Stimulated activated CD8-positive, alpha-beta memory T cell treated with anti-CD3 and anti-CD28 coated beads, Interleukin-4, amount 100 ng/mL, for 48 hours (primary cell): ENCODE measurements at regions not wholly inside any gene's neighbourhood (a gene's known extent, or its start where the extent isn't known, plus 50 kb on each side); places are given as distances from the start of the nearest gene placed in this dataset.

Source experiments
- DNase-seq: peaks from one replicate; pipeline ENCODE4 v3.0.0-alpha.2; 2020

- no peak for DNase-seq
Measured at GRCh38 chr11:105324156-105324555, 184.6 kb upstream of the CARD18 start.

- DNase-seq, result no peak
Measured at GRCh38 chr11:105321696-105322095, 182.1 kb upstream of the CARD18 start.

- DNase-seq, result no peak
Measured at GRCh38 chr11:105315287-105315686, 175.7 kb upstream of the CARD18 start.

GRCh38 chr11:105312266-105312665 lies 172.7 kb upstream of the CARD18 start:
- DNase-seq, result no peak

- DNase-seq, result no peak
Measured at GRCh38 chr11:105298630-105299029, 159.1 kb upstream of the CARD18 start.

GRCh38 chr11:105298174-105298573 lies 158.6 kb upstream of the CARD18 start:
- no peak for DNase-seq

- DNase-seq, result no peak
Measured at GRCh38 chr11:105297463-105297862, 157.9 kb upstream of the CARD18 start.

GRCh38 chr11:105296806-105297205 lies 157.2 kb upstream of the CARD18 start:
- no peak for DNase-seq

GRCh38 chr11:105296386-105296785 lies 156.8 kb upstream of the CARD18 start:
- no peak for DNase-seq

GRCh38 chr11:105282658-105283057 lies 143.1 kb upstream of the CARD18 start:
- DNase-seq, result no peak

- no peak for DNase-seq
Measured at GRCh38 chr11:105274631-105275030, 135.1 kb upstream of the CARD18 start.

GRCh38 chr11:105273660-105274280 lies 134.2 kb upstream of the CARD18 start:
- no peak for DNase-seq

- DNase-seq, result no peak
Measured at GRCh38 chr11:105269862-105270261, 130.3 kb upstream of the CARD18 start.

- no peak for DNase-seq
Measured at GRCh38 chr11:105268404-105269062, 129.0 kb upstream of the CARD18 start.

- no peak for DNase-seq
Measured at GRCh38 chr11:105265845-105266244, 126.3 kb upstream of the CARD18 start.

- DNase-seq, result no peak
Measured at GRCh38 chr11:105260976-105261375, 121.4 kb upstream of the CARD18 start.

GRCh38 chr11:105245781-105246315 lies 106.3 kb upstream of the CARD18 start:
- no peak for DNase-seq

GRCh38 chr11:105244160-105244825 lies 104.7 kb upstream of the CARD18 start:
- DNase-seq, result no peak

- DNase-seq, result no peak
Measured at GRCh38 chr11:105241136-105241535, 101.6 kb upstream of the CARD18 start.

- DNase-seq, result no peak
Measured at GRCh38 chr11:105236664-105237063, 97.1 kb upstream of the CARD18 start.

GRCh38 chr11:105233285-105233684 lies 93.7 kb upstream of the CARD18 start:
- DNase-seq, result no peak

- DNase-seq, result no peak
Measured at GRCh38 chr11:105232021-105232420, 92.5 kb upstream of the CARD18 start.

GRCh38 chr11:105230586-105230985 lies 91.0 kb upstream of the CARD18 start:
- no peak for DNase-seq

GRCh38 chr11:105229761-105230160 lies 90.2 kb upstream of the CARD18 start:
- no peak for DNase-seq
